Natural killer cell treated with Interleukin-12 subunit alpha and Interleukin-12 subunit beta and Interleukin-15 and Interleukin-18, amount 100 ng/mL, for 72 hours (primary cell): ENCODE measurements at regions not wholly inside any gene's neighbourhood (a gene's known extent, or its start where the extent isn't known, plus 50 kb on each side); places are given as distances from the start of the nearest gene placed in this dataset.

ENCODE experiments used
- ATAC-seq, 2 donors: fragments of 150-1000 bp; cut with Tn5 transposase in 1 of 2; sonication (Bioruptor Pico), chemical (Tn5 transposase) in 1 of 2; 2 replicates each; pipeline ENCODE4 v1.10.0; 2021
- DNase-seq: peaks from one replicate; pipeline ENCODE4 v3.0.0; 2022; ENCODE audit warnings: low spot score
- H3K27ac Mint-ChIP-seq, 2 donors: 1 replicate in 1 of 2; 2 replicates in 1 of 2; pipeline ENCODE4 v1.8.0; 2022; ENCODE audit warnings: mixed read lengths in 2 of 2, mild to moderate bottlenecking in 1 of 2, moderate library complexity in 1 of 2
- H3K27me3 Mint-ChIP-seq, 2 donors: 1 replicate in 1 of 2; 2 replicates in 1 of 2; pipeline ENCODE4 v1.8.0; 2022; ENCODE audit warnings: mixed read lengths in 2 of 2
- H3K36me3 Mint-ChIP-seq: one replicate; pipeline ENCODE4 v1.8.0; 2022; ENCODE audit warnings: mixed read lengths
- H3K4me1 Mint-ChIP-seq, 2 donors: 1 replicate in 1 of 2; 2 replicates in 1 of 2; pipeline ENCODE4 v1.8.0; 2022; ENCODE audit warnings: low read depth in 2 of 2, mixed read lengths in 2 of 2, mild to moderate bottlenecking in 1 of 2
- H3K4me3 Mint-ChIP-seq: one replicate; pipeline ENCODE4 v1.8.0; 2022; ENCODE audit warnings: mixed read lengths
- H3K9me3 Mint-ChIP-seq: 2 replicates; pipeline ENCODE4 v1.8.0; 2022; ENCODE audit warnings: mixed read lengths

DNA sequence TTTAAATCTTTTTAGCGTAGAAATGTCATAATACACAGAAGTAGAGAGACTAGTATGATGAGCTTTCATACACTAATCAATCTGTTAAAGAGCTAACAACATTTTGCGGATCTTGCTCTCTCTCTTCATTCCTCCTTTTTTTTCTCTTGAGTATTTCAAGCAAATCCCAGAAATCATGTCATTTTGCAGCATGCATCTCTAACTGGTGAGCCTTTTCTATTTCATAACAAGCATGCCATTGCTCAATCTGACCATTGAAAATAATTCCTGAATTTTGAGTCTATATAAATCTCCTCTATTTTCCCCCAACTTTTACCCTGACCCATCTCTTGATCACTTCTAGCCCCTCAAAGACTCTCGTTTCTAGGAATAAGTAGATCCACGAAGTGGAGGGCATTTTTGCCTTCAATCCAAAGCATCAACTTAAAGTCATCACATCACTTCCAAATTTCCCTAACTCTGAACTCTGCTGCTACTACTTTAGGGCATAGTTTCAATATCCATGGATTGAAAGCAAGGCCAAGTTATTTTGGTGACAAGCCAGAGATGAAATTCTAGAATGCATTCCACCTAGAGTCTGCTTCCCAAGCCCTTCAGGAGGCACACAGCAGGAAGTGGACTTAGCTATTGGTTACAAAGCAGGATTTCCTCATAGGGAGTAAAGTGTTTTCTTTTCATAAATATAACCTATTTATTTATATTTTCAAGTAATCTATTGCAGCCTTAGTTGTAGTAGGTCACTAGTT, 253.5 kb upstream of the ZPLD1 start:
- Mint-ChIP-seq H3K9me3 (no peaks in the 10 kb centered on the region), H3K4me1 (no peaks in the 10 kb centered on the region), H3K27me3 (peaks cover 0 to under 1% of the 10 kb centered on the region in 2 donors), H3K4me3 (no peak overlapping the region), H3K27ac (no peak overlapping the region), H3K36me3 (no peaks in the 10 kb centered on the region)
- DNase-seq (no peak), ATAC-seq (no peak)

DNA sequence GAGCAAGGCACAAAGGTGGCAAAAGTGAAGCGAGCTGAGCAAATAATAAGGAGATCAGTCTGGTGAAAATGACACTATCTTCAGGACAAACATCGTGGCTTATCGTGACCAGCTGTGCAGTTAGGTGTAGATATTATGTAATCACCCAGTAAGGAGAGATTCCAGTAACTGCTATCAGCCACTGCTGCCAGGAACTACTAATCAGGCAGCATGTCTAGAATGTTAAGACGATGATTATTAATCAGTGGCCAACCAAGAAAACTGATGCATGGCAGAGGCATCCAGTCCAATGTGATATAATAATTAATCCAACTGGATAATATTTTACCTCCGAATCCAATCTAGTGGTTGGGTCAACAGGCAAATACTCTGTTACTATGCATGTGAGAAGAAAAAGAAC, 252.7 kb upstream of the ZPLD1 start:
- Mint-ChIP-seq H3K27me3 (no peaks in the 10 kb centered on the region), H3K4me1 (no peaks in the 10 kb centered on the region), H3K27ac (no peak overlapping the region), H3K36me3 (no peaks in the 10 kb centered on the region), H3K4me3 (no peak overlapping the region), H3K9me3 (no peaks in the 10 kb centered on the region)
- DNase-seq: no peak
- no peak for ATAC-seq

DNA sequence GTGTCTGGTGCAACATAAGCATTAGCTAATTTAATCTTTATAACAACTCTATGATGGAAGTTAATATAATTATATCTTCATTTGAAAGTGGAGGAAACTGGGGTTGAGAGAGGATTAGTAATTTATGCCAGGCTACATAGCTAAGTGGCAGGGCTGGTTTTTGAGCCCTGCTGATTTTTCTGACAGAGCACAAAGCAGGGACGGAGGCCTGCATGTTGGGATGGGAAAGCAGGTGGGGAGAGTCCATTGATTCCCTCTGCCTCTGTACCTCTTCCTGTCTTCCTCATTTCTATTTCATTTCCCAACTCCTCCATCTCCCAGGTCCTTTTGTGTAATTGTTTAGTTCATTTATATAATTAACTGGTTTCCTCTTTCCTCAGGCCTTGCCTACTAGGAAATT, 251.6 kb upstream of the ZPLD1 start:
- no peaks in the 10 kb centered on the region for H3K27me3 Mint-ChIP-seq
- H3K27ac Mint-ChIP-seq: no peak overlapping the region
- no peak for DNase-seq
- no peak for ATAC-seq
- no peaks in the 10 kb centered on the region for H3K4me1 Mint-ChIP-seq
- H3K36me3 Mint-ChIP-seq: no peaks in the 10 kb centered on the region
- no peak overlapping the region for H3K4me3 Mint-ChIP-seq
- no peaks in the 10 kb centered on the region for H3K9me3 Mint-ChIP-seq

DNA sequence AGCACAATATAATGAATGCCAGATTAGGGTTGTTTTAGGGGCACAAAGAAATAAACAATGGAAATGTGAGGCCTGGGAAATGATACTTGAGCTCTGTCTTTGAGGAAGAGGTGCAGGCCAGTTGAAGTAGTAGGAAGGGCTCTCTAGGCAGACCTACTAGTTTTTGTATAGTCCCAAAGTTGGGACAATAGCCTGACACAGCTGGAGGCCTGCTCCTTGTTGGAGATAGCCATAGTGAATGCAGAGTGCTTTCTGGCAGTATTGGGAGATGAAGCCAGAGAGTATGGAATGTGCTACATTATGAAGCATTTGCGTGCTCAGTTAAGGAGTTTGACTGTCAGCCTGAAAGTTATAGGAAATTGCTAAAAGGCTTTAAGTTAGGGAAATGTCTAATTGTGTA, 251.2 kb upstream of the ZPLD1 start:
- Mint-ChIP-seq H3K4me1 (no peaks in the 10 kb centered on the region), H3K27ac (no peak overlapping the region), H3K36me3 (no peaks in the 10 kb centered on the region), H3K4me3 (no peak overlapping the region), H3K9me3 (no peaks in the 10 kb centered on the region), H3K27me3 (no peaks in the 10 kb centered on the region)
- no peak for ATAC-seq
- no peak for DNase-seq

- Mint-ChIP-seq H3K27ac (no peak overlapping the region), H3K4me1 (peaks cover 0 to 7% of the 10 kb centered on the region in 2 donors), H3K27me3 (no peaks in the 10 kb centered on the region), H3K36me3 (no peaks in the 10 kb centered on the region), H3K4me3 (no peak overlapping the region), H3K9me3 (no peaks in the 10 kb centered on the region)
- DNase-seq (no peak), ATAC-seq (no peak)
These were observed 245.3 kb upstream of the ZPLD1 start for GRCh38 chr3:102189541-102189940.

- no peaks in the 10 kb centered on the region for H3K36me3 Mint-ChIP-seq
- no peak for ATAC-seq
- no peak for DNase-seq
- no peak overlapping the region for H3K4me3 Mint-ChIP-seq
- no peaks in the 10 kb centered on the region for H3K27me3 Mint-ChIP-seq
- H3K4me1 Mint-ChIP-seq: peaks cover 0 to 8% of the 10 kb centered on the region in 2 donors
- H3K9me3 Mint-ChIP-seq: no peaks in the 10 kb centered on the region
- H3K27ac Mint-ChIP-seq: no peak overlapping the region
These were observed 244.7 kb upstream of the ZPLD1 start for GRCh38 chr3:102189956-102190723.

- H3K9me3 Mint-ChIP-seq: no peaks in the 10 kb centered on the region
- DNase-seq: no peak
- no peaks in the 10 kb centered on the region for H3K36me3 Mint-ChIP-seq
- H3K27ac Mint-ChIP-seq: no peak overlapping the region
- no peak overlapping the region for H3K4me3 Mint-ChIP-seq
- ATAC-seq: no peak
- H3K27me3 Mint-ChIP-seq: no peaks in the 10 kb centered on the region
- peaks cover 0 to 9% of the 10 kb centered on the region in 2 donors for H3K4me1 Mint-ChIP-seq
These were observed 242.2 kb upstream of the ZPLD1 start for GRCh38 chr3:102192575-102192974.

DNA sequence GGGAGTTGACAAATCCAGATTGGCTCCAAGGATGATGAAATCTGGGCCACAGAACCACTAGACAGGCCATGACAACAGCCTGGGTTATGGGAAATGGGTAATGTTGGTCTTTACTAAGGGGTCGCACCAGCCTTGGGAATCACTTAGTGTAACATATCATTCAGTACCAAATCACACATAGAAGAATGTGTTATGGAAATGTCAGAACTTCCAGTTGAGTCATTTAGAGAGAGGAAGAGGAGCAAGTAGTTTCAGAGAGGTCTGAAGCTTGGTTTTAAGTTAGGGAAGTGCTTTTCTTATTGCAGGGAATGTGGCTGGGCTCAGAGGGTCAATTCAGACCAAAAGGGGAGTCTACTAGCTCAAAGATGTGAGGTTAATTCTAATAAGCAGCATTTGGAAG, 241.6 kb upstream of the ZPLD1 start:
- no peak overlapping the region for H3K4me3 Mint-ChIP-seq
- H3K4me1 Mint-ChIP-seq: peaks cover 0 to 9% of the 10 kb centered on the region in 2 donors
- no peak for DNase-seq
- H3K27ac Mint-ChIP-seq: no peak overlapping the region
- H3K27me3 Mint-ChIP-seq: no peaks in the 10 kb centered on the region
- ATAC-seq: no peak
- no peaks in the 10 kb centered on the region for H3K9me3 Mint-ChIP-seq
- H3K36me3 Mint-ChIP-seq: no peaks in the 10 kb centered on the region

DNA sequence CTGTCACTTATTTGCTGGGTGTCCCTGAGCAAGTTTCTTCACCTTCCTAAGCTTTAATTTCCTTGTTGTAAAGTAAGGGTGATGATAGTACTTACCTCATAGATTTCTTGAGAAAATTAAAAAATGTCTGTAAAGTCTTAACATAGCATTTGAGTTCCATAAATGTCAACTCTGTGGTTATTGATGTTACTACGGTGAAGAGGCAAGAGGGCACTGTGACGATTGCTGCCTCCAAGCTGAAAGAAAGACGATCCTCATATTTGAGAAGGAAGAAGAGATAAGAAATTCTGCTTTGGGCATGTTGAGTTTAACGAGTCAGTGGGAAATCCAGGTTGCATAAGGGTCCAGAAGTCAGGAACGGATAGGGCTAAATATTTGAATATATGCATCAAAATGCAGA, 240.8 kb upstream of the ZPLD1 start:
- ATAC-seq (no peak), DNase-seq (no peak)
- Mint-ChIP-seq H3K4me3 (no peak overlapping the region), H3K36me3 (no peaks in the 10 kb centered on the region), H3K27ac (no peak overlapping the region), H3K9me3 (no peaks in the 10 kb centered on the region), H3K27me3 (no peaks in the 10 kb centered on the region), H3K4me1 (peaks cover 0 to 9% of the 10 kb centered on the region in 2 donors)

DNA sequence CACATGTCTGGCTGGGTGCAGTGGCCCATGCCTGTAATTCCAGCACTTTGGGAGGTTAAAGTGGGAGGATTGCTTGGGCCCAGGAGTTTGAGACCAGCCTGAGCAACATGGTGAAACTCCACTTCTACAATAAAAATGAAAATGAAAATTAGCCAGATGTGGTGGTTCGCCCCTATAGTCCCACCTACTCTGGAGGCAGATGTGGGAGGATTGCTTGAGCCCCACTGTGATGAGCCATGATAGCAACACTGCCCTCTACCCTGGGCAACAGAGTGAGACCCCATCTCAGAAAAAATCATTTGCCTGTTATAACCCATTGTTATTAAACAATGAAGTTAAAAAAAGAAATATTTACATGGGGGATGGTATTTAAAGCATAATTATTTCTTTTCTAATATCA, 240.1 kb upstream of the ZPLD1 start:
- Mint-ChIP-seq H3K4me1 (peaks cover 0 to 9% of the 10 kb centered on the region in 2 donors), H3K27ac (no peak overlapping the region), H3K4me3 (no peak overlapping the region), H3K27me3 (no peaks in the 10 kb centered on the region), H3K36me3 (no peaks in the 10 kb centered on the region), H3K9me3 (no peaks in the 10 kb centered on the region)
- DNase-seq: no peak
- ATAC-seq: no peak

DNA sequence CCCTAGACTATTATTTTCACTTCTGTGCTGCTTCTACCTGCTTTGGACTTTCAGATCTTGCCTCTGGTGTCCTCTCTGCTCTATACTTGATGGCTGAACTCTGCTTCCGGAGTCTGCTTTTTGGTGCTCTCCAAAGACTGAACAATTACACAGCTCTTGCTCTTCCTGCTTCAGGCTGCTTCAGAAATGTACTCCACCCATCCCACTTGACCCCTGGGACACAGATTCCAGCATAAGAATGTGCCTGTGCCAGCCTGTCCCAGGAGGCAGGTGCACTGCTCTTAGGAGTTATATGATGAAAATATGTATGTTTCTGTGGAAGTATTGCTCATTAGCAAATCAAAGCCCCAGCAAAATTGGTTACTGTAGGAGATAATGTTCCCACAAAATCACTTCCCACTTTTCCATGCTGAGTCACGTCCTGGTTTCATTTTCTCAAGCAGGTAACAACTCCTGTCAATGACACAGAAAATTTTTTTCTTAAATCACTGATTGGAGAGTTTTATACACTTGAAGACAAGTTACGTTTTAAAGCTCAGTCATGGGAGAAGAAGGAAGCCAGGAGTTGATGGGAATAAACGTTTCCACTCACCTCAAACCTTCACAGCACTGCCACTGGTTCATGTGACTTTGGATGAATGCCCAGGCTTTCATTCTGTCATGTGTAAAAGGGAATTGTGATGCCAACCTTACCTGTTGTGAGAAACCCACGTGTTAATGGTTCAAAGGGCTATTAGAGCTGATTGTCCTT, 239.4 kb upstream of the ZPLD1 start:
- Mint-ChIP-seq H3K36me3 (no peaks in the 10 kb centered on the region), H3K27me3 (no peaks in the 10 kb centered on the region)

DNA sequence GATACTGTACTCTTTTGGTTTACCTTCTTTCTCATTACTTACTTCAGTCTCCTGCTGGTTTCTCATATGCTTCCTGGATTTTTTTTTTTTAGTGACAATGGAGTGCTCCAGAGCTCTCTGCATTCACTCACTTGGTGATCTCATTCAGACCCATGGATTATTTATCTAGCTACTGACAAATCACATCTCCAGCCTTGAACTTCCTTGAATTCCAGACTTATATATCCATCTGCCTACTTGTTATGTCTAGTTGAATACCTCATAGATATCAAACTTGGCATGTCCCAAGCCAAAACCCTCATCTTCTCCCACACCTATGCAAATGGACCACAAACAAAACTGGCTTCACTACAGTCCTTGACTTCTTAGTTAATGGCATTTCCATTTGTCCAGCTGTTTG, 234.7 kb upstream of the ZPLD1 start:
- no peak overlapping the region for H3K4me3 Mint-ChIP-seq
- no peaks in the 10 kb centered on the region for H3K9me3 Mint-ChIP-seq
- ATAC-seq (no peak), DNase-seq (no peak)
- H3K36me3 Mint-ChIP-seq: no peaks in the 10 kb centered on the region
- peaks cover 8 to 18% of the 10 kb centered on the region in 2 donors for H3K27me3 Mint-ChIP-seq
- H3K4me1 Mint-ChIP-seq: peaks cover 0 to 2% of the 10 kb centered on the region in 2 donors
- no peak overlapping the region for H3K27ac Mint-ChIP-seq

More for the DNA sequence above, 239.4 kb upstream of the ZPLD1 start:
- Mint-ChIP-seq H3K9me3 (no peaks in the 10 kb centered on the region), H3K27ac (no peak overlapping the region), H3K4me3 (no peak overlapping the region), H3K4me1 (peaks cover 0 to 9% of the 10 kb centered on the region in 2 donors)
- no peak for ATAC-seq
- DNase-seq: no peak

DNA sequence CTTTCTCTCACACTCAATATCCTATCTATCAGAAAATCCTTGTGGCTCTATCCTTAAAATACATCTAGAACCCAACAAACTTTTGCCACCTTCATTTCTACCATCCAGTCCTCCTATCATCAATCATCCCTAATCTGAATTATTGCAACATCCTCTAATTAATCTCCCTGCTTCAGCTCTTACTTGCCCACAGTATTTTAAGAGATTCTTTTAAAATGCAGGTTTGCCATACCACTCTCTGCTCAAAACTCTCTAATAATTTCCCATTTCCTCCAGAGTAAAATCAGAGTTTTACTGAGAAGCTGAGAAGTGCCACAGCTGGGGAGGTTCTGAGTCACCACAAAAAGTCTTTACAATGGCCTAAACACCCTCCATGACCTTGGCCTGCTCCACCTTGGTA, 234.3 kb upstream of the ZPLD1 start:
- Mint-ChIP-seq H3K36me3 (no peaks in the 10 kb centered on the region), H3K27me3 (peaks cover 8 to 19% of the 10 kb centered on the region in 2 donors), H3K27ac (no peak overlapping the region), H3K4me3 (no peak overlapping the region), H3K9me3 (no peaks in the 10 kb centered on the region), H3K4me1 (no peaks in the 10 kb centered on the region)
- ATAC-seq (no peak), DNase-seq (no peak)

GRCh38 chr3:102205647-102206046, 229.2 kb upstream of the ZPLD1 start:
- no peak for DNase-seq
- Mint-ChIP-seq H3K4me1 (no peaks in the 10 kb centered on the region), H3K4me3 (no peak overlapping the region), H3K27ac (no peak overlapping the region), H3K9me3 (peaks cover 4% of the 10 kb centered on the region), H3K36me3 (no peaks in the 10 kb centered on the region), H3K27me3 (peaks cover 15 to 27% of the 10 kb centered on the region in 2 donors)
- ATAC-seq: no peak
